PFSK-1 (cell line): ENCODE measurements at regions not wholly inside any gene's neighbourhood (a gene's known extent, or its start where the extent isn't known, plus 50 kb on each side); places are given as distances from the start of the nearest gene placed in this dataset.

ENCODE experiments used
- FOXP2 ChIP-seq: optimal IDR thresholded peaks from 2 replicates; pipeline ENCODE3; 2011; ENCODE audit warnings: borderline replicate concordance, control low read depth, inconsistent platforms; ENCODE audit not compliant: insufficient read depth; ENCODE audit errors: extremely low read length, extremely low read depth
- POLR2AphosphoS5 ChIP-seq: IDR thresholded peaks from 2 replicates; pipeline ENCODE4 v1.6.1; 2012; ENCODE audit warnings: low read depth, mild to moderate bottlenecking, control low read depth, low read length, moderate library complexity
- REST ChIP-seq, 2 experiments: IDR thresholded peaks; 2 replicates each; pipeline versions ENCODE4 v1.6.1 to v1.8.0; 2011 to 2012; ENCODE audit warnings: low read depth in 2 of 2, low read length in 2 of 2, control low read depth in 1 of 2, inconsistent platforms in 1 of 2, mild to moderate bottlenecking in 1 of 2, moderate library complexity in 1 of 2; ENCODE audit not compliant: insufficient read depth in 1 of 2
- SIN3A ChIP-seq: IDR thresholded peaks from 2 replicates; pipeline ENCODE4 v1.6.1; 2012; ENCODE audit warnings: mild to moderate bottlenecking, low read length, moderate library complexity, borderline replicate concordance; ENCODE audit not compliant: insufficient read depth
- TAF1 ChIP-seq: IDR thresholded peaks from 2 replicates; pipeline ENCODE4 v1.6.1; 2012; ENCODE audit warnings: low read length, control low read depth, borderline replicate concordance; ENCODE audit not compliant: insufficient read depth

DNA sequence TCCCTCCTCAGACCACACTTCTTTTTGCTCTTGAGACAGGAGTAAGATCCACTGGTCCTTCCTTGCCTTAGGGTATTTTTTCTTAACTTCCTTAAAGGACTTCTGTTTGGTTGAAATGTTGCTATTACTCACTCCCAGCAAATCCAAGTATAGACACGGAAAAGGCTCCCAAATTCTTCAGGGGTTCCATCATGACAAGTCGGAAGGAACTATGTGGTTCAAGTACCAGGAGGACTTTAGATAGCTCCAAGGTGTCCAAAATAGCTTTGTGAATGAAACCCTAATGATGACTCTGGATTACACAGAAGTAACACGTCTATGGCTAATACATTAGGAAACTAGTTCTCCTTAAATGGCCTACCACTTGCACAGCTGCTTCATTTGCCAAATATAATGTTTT is 238.7 kb downstream of the KCTD12 start:
- TF ChIP-seq REST (IDR thresholded peaks at IDR 0.05; ENCODE audit: insufficient read depth in 1 of 2, low read depth in 2 of 2, low read length in 2 of 2) = no peak
- no peak for TF ChIP-seq SIN3A
- TF ChIP-seq FOXP2 = no peak
- TF ChIP-seq POLR2AphosphoS5 = no peak
- TF ChIP-seq TAF1 = no peak

GRCh38 chr13:76646946-76647345 is 239.3 kb downstream of the KCTD12 start:
- no peak for TF ChIP-seq FOXP2

GRCh38 chr13:76645632-76646031 is 240.6 kb downstream of the KCTD12 start:
- no peak for TF ChIP-seq SIN3A
- no peak for TF ChIP-seq FOXP2
- TF ChIP-seq POLR2AphosphoS5 = no peak
- TF ChIP-seq REST (IDR thresholded peaks at IDR 0.05; ENCODE audit: insufficient read depth in 1 of 2, low read depth in 2 of 2, low read length in 2 of 2) = no peak
- TF ChIP-seq TAF1 = no peak

- TF ChIP-seq POLR2AphosphoS5 (no peak), TAF1 (no peak), FOXP2 (no peak), REST (IDR thresholded peaks at IDR 0.05; ENCODE audit: insufficient read depth in 1 of 2, low read depth in 2 of 2, low read length in 2 of 2) (no peak), SIN3A (no peak)
Observed at GRCh38 chr13:76644906-76645305, 241.3 kb downstream of the KCTD12 start.

- TF ChIP-seq TAF1 (no peak), REST (IDR thresholded peaks at IDR 0.05; ENCODE audit: insufficient read depth in 1 of 2, low read depth in 2 of 2, low read length in 2 of 2) (no peak), SIN3A (no peak), FOXP2 (no peak), POLR2AphosphoS5 (no peak)
Observed at GRCh38 chr13:76643596-76643995, 242.6 kb downstream of the KCTD12 start.

DNA sequence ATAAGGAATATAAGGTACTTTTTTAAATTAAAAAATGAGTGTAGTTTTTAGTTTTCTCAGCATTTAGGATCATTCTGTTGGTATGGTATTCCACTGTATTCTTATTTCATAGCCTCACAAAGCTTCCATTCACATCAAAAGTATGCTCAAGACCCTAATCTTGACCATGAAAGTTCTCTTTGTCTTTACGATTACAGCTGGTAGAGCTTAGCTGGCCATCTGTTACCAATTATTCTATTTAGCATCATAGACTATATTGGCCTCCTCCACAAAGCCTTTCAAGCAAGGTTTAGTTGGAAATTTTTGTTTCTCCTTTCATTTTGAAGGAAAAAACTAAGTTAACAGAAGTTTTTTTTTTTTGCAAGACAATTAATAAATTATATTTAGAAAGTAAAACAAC is 245.1 kb downstream of the KCTD12 start:
- TF ChIP-seq POLR2AphosphoS5 (no peak), REST (IDR thresholded peaks at IDR 0.05; ENCODE audit: insufficient read depth in 1 of 2, low read depth in 2 of 2, low read length in 2 of 2) (no peak), FOXP2 (no peak), SIN3A (no peak), TAF1 (no peak)
